HG02623 (cell line): ENCODE measurements at regions not wholly inside any gene's neighbourhood (a gene's known extent, or its start where the extent isn't known, plus 50 kb on each side); places are given as distances from the start of the nearest gene placed in this dataset.

Source experiments
- ATAC-seq: cut with Tn5 transposase; IDR thresholded peaks from one replicate; pipeline ENCODE4 v1.9.1; 2021; ENCODE audit warnings: moderate library complexity; ENCODE audit not compliant: unreplicated experiment

DNA sequence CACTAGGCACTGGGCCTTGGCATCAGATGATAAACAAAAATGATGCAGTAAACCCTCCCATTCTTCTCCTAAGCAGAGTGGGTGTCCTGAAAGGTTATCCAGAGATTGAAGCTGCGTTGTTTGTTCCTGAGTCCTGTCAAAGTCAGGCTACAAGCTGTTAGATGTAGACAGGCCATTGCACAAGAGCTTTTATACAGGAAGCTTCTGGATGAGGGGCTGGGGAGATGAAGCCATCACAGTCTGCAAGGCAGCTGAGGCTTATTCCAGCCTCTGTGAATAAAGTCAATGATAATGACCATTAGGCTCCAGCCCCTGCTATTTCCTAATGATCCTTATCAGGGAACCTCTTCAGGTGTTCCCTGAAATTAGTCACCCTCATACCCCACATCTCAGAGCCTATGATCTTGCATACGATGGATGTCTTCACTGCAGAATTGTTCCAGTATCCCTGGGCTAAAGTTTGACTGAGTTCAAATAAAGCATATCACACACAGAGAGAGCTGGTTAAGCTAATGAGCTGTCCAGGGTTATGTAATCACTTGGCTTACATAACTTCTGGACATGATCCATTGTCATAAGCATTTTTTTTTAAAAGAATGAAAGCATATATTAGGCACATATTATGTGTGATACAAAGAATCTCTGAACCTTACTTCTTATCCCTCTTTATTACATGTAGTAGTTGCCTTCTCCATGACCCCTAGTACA, 337.1 kb upstream of the OR4E1 start:
- ATAC-seq = no peak

DNA sequence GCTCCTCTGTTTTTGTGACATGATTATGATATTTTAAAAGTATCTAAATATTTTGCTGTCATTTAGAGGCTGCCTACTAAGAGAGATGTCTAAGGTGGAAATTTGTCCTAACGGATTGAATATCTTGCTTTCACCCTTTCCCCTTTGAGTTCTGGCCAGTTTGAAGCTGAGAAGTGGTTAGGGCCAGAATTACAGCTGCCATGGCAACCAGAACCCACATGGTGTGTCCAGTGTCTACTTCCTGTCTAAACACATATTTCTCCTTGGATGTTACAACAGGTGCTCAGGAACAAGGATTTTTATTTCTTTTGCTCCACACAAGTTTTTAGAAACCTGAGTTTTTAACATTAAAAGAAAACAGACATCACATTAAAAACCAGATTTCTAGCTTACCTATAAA, 335.1 kb upstream of the OR4E1 start:
- no peak for ATAC-seq

DNA sequence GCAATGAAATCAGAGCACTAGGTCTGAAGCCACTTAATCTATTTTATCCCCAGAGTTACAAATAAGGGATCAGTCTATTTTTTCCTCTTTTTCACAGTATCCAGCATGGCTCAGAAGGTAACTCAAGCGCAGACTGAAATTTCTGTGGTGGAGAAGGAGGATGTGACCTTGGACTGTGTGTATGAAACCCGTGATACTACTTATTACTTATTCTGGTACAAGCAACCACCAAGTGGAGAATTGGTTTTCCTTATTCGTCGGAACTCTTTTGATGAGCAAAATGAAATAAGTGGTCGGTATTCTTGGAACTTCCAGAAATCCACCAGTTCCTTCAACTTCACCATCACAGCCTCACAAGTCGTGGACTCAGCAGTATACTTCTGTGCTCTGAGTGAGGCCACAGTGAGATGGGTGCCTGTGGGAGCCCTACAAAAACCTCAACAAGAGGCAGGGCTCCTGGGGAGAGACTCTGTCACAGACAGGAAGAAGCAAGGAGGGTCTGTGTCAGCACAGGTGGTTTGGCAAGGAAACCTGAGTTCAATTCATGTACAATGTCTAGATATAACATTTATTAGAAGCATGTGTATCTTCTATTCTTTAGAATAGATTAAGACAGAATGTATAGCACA, 334.3 kb upstream of the OR4E1 start:
- ATAC-seq = no peak

DNA sequence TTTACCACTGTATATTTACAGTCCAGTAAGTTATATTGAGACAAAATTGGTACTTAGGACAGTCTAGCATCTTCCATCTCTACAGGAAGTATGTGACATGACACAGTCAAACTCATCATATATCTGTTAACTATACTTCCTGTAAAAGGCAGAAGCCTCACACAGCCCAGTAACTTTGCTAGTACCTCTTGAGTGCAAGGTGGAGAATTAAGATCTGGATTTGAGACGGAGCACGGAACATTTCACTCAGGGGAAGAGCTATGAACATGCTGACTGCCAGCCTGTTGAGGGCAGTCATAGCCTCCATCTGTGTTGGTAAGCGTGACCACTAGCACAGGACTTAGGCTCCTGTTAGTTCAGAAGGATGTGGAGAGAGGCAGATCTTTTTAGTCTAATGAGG, 333.7 kb upstream of the OR4E1 start:
- no peak for ATAC-seq

DNA sequence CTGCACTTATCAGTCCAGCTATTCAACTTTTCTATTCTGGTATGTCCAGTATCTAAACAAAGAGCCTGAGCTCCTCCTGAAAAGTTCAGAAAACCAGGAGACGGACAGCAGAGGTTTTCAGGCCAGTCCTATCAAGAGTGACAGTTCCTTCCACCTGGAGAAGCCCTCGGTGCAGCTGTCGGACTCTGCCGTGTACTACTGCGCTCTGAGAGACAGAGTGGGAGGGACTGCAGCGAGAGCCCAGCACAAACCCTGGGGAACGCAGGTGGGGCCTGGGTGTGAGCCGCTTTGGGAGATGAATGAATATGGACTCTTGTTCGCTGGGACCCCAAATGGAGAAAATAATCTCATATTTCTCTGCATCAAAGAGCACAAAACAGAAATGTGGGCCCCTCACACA, 329.8 kb upstream of the OR4E1 start:
- ATAC-seq = no peak

DNA sequence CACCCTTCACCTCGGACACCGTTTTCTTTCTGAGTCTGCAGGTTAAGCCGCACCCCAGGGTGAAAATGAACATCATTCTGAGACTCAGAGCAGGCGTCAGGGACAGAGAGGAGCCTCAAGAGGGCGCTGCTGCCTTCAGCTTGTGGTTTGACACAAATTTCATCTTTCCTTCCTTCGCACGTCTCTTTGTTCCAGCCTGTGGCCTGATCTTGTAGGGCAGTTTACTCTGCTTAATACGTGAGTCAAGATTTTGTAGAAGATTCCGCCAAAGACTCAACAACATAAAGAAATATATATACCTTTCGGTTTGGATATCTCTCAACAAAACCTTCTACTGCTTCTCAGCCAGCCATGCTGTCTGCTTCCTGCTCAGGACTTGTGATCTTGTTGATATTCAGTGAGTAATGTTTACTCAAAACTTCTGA, 329.3 kb upstream of the OR4E1 start:
- no peak for ATAC-seq

DNA sequence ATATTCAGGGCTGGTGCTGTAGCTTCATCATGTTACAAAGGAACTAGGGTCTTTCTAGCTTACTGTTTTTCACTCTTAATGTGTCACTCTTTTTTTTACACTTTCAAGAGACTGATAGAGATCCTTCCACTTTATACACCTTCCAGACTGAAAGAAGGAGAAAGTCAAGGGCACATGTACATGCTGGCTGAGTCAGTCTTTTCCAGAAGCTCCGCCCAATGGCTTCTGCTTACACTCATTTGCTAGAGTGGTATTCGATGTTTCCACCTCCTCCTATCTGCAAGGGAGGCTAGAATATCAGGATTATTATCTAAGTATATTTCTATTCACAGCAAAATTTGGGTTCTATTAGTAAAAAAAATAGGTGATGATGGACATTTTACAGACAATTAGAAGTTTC, 325.8 kb upstream of the OR4E1 start:
- ATAC-seq = no peak

DNA sequence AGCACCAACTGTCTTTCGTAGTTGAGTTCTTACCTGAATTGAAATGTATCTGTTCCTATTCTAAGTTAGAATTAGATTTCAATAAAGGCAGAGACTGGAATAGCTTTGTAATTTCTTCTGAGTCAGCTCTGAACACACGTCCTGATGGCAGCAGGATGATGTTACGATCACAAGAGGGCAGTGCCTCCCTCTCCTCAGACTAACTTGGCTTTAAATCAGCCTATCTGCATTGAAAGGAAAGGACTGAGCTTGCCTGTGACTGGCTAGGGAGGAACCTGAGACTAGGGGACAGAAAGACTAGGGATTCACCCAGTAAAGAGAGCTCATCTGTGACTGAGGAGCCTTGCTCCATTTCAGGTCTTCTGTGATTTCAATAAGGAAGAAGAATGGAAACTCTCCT, 323.7 kb upstream of the OR4E1 start:
- no peak for ATAC-seq

DNA sequence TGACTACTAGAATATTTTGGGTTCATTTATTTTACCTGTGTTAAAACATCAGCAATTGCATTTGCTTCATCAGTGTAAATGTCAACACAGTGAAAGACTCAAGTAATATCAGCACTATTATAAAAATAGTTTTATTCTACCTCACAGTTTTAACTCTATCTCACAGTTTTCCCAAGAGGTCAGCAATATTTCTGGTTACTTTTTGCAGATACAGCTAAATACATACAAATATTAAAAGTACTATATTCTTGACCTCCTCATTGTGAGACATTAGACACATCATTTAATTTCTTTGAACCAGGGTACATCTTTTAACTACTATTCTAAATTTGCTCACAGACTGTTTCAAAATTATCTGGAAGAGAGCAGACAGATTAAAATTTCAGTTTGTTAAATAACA, 321.7 kb upstream of the OR4E1 start:
- ATAC-seq = no peak

DNA sequence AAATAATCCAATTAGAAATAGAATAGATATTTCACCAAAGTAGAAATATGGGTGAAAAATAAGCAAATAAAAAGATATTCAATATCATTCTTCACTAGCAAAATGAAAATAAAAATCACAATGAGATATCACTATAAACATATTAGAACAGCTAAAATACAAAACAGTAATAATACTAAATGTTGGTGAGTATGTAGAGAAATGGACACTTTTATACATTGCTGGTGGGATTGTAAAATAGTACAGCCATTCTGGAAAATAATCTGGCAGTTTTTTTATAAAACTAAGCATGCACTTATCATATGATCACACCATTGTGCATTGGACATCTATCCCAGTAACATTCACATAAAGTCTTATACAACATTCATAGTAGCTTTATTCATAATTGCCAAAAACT, 320.2 kb upstream of the OR4E1 start:
- ATAC-seq = no peak

DNA sequence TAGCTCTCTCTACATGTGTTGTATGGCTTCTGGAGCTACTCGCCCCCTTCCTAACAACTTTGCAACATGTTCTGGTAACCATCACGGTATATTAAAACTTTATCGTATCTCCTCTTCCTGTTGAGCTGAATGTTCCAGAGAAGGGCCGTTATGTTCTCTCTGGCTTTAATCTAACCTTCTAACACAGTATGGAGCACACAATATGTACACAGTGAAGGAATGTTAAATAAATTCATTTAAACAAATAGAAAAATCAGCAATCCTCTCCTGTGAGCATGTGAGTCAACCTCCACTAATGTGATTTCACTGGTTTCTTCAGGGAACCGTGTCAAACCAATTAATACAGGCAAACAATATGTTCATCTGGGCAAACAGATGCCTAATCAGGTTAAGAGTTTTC, 319.5 kb upstream of the OR4E1 start:
- ATAC-seq = no peak

DNA sequence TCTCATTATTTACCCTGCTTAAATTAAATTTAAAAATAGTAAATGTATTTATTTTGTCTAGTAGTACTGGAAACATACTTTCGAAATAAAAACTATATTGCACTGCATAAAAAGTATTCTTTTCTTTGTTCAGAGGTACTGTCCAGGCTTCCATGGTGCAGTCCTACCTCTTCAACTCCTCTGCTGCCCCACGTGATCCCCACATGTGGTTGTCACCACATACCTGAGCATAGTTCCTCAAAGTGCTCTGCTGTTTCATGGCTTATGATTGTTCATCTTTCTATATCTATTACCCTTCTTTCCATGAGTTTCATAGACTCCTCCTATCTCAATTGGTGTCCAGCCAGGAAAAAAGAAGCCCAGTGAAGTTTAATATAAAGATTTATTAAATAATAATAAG, 317.5 kb upstream of the OR4E1 start:
- ATAC-seq = no peak

DNA sequence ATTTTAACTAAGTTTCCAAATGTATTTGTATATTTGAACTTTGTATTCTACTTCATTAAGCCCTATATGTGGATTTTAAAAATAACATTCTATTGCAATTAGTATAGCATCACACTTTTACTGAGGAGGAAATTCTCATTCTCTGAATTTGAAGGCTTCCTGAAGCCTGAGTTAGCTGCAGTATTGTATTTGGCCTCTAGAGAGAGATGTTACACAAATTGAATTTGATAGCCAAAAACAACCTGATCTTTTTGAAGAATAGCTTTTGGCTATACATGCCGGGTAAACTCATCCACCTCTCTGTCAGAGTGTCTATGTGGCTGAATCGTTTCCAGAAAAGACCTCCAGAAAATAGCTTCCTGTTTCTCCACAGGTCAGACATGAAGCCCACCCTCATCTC, 316.5 kb upstream of the OR4E1 start:
- no peak for ATAC-seq

DNA sequence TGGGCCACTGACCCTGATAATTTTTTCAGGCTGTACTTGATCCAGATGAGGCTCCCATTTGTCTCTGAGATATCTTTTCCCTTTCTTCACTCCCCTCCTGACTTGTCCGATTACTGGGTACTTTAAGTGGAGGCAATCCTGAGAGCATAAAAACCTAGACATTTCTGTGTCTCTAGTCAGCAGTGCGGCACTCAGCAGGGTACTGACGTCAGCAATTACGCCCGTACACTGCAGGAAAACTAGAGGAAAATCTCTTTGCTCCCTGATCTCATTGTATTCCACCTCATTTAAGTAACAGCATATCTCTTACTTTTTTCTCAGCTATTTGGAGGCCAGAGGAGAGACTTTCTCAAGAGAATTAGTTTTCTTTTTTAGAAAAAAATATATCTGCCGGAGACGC, 315.5 kb upstream of the OR4E1 start:
- ATAC-seq = no peak

DNA sequence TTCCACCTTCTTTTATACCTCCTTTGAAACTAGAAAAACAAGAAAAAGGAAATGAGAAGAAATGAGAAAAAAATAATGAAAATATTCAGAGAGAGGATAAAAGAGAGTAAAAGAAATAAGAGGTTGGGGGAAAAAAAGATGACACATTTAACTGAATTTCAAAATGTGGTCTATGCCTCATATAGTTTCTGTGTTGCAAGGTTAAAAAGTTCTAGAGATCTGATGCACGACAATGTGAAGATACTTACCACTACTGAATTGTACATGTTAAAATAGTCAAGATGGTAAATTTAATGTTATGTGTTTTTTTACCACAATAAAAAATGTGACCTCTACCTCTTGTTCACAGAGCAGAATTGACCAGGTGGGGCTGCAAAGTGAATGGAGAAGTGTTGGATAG, 314.8 kb upstream of the OR4E1 start:
- ATAC-seq = no peak

DNA sequence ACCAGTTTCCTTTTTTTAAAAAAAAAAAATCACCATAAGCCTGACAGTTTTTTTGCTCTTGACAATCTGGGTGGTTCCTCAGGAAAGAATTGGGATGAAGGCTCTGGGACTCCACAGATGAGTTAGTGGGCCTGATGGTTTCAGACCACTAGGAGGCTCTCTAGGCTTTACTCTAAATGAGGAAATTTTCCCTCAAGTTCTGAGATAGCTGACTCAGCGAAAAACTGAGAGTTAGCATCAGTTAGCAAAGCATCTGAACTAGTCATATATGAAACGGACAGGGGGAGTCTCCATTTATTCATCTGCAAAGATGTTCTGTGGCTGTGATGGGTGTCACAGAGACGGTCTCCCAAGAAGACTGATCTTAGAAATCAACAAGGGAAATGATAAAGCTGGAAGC, 314.3 kb upstream of the OR4E1 start:
- ATAC-seq = no peak

DNA sequence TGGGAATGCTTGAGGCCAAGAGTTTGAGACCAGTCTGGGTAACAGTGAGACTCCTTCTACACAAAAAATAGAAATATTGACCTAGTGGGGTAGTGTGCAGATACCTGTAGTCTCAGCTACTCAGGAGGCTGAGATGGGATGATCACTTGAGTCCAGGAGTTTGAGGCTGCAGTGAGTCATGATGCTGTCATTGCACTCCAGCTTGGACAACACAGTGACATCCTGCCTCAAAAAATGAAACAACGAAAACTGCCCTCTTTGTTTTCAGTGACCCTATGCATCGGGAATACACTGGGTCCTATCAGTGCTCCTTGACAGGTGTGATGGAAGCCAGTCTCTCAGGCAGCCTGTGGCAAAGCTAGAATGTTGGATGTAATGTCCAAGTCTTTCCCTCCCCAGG, 311.5 kb upstream of the OR4E1 start:
- no peak for ATAC-seq

DNA sequence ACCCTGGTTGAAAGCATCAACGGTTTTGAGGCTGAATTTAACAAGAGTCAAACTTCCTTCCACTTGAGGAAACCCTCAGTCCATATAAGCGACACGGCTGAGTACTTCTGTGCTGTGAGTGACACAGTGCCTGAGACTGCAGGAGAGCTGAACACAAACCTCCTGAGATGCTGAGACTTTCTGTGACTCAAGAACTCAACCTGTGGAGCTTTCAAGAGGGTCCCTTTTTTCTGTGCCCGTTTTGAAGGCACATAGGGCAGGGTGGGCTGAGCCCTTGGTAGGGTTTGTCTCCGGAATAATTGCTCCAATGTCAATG, 305.3 kb upstream of the OR4E1 start:
- no peak for ATAC-seq

DNA sequence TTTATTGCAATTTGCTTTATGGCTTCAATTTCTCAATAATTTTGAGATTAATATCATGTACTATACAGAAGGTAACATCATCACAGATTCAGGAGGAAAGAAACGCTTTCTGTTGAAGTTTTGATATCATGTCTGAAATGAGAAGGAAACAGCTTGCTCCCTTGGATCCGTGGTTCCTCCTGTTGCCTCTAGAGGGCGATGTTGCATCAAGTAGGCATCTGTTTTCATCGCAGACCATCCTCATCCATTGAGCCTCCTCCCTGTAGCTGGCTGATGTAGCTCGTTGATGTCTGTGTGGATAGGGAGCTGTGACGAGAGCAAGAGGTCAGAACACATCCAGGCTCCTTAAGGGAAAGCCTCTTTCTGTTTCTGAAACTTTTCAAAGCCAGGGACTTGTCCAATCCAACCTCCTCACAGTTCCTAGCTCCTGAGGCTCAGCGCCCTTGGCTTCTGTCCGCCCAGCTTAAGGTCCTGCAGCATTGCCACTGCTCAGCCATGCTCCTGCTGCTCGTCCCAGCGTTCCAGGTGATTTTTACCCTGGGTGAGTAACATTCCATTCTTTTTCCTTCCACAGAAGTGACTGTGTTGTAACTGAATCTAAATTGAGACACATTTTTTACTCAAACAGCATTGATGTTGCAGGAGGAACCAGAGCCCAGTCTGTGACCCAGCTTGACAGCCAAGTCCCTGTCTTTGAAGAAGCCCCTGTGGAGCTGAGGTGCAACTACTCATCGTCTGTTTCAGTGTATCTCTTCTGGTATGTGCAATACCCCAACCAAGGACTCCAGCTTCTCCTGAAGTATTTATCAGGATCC, 304.8 kb upstream of the OR4E1 start:
- no peak for ATAC-seq

DNA sequence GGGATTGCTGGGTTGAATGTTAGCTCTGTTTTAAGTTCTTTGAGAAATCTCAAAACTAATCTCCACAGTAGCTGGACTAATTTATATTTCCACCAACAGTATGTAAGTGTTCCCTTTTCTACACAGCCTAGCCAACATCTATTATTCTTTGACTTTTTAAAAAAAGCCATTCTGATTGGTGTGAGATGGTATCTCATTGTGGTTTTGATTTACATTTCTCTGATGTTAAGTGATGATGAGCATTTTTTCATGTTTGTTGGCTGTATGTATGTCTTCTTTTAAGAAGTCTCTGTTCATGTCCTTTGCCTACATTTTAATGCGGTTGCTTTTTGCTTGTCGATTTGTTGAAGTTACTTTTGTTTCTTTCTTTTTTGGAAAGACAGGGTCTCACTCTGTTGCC, 301.1 kb upstream of the OR4E1 start:
- no peak for ATAC-seq

DNA sequence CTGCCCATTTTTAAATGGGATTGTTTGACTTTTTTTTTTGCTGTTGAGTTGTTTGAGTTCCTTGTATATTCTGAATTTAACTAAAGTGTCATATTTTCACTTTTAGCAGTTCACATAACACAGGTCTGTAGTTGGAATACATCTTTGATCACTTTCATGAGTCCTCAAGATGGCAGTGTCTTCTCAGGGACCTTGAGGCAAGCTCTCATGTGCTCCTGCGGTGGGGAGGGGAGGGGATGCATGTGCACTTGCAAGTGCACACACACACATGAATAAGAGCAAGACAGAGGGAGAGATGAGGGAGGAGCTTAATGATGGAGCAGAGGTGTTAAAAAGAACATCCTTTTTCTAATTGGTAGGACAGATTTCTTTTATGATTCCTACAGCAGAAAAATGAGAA, 291.4 kb upstream of the OR4E1 start:
- ATAC-seq = no peak

DNA sequence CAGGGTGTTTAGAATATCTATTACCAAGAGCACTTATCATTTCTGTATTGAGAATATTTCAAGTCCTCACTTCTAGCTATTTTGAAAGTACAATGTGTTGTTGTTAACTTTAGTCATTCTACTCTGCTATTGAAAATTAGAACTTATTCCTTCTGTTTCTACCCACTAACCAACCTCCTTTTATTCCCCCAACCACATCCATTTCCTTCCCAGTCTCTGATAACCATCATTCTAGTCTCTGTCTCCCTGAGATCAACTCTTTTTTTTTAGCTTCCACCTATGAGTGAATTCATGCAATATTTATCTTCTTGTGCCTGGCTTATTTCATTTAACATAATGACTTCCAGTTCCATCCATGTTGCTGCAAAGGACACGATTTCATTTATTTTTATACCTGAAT, 290.6 kb upstream of the OR4E1 start:
- ATAC-seq = no peak
